NOMO-1 (cell line): ENCODE measurements at regions not wholly inside any gene's neighbourhood (a gene's known extent, or its start where the extent isn't known, plus 50 kb on each side); places are given as distances from the start of the nearest gene placed in this dataset.
A peak's percentile ranks its signal among the peaks of the same experiment; 100 is the strongest.

Experiments used
- DNase-seq, 2 experiments: peaks; one replicate each; lab custom pipeline; 2025; ENCODE audit not compliant: unreplicated experiment in 2 of 2; lab: John Stamatoyannopoulos, UW

DNA sequence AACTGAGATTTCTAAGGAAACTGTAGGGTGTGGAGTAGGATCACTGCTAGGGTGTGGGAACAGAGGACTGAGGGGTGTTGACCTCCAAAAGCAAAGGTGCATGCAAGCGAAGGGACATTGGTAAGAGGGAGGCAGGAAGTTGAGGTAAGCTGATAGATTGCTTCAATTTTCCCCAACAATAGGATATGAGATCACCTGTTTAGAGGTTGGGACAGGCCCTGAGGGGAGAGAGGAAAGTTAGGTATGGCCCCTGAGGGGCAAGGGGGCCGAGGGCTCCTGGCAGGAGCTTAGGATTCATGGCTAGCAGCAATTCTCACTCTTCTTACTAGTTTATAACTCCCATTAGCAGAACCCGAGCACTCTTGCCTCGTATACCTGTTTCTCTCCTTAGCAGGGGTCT lies 106.8 kb upstream of the RPS6KA2 start:
- no peak for DNase-seq

- DNase-seq, result no peak
These were observed 102.6 kb upstream of the RPS6KA2 start for GRCh38 chr6:166729658-166730057.

DNA sequence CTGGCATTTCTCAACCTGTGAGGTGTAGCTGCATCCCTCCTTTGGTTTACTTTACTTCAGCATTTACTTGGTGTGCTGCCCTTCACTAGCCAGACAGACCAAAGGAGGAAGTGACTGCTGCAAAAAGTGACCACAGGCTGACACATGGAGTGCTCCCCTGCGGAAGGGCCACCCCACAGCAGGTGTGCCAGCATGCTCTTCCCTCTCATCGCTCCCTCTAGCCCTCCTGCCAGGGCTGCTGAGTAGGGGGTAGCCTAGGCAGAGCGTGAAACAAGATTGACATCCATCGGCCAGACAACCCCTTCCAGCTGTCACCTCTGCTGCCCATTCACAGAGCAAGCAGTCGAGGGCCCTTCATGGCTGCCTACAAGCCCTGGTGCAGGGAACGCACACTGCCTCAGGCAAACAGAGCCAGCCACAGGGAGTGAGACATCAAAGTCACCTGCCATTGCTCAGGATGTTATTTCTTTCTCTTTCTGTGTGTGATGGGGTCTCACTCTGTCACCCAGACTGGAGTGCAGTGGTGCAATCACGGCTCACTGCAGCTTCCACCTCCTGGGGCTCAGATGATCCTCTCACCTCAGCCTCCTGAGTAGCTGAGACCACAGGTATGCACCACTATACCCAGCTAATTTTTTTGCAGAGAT lies 102.0 kb upstream of the RPS6KA2 start:
- peak; percentile 3 to 40 for DNase-seq

DNA sequence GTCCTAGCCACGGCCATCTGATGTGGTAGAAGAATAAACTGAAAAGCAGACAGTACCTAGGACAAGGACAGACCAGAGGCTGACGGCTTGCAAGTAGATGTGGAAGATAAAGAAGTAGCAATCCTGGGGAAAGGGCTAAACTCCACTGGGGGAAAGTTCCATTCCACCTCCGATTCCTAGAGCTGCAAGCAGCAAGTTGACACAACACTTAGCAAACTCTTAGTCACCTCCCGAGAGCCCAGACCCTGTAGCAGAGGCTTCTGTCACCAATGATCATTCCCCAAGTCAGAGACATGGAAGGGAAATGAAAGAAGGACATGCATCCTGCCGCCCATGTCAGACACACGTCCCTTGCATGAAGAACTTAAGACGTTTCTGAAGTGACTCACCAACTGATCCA lies 99.2 kb upstream of the RPS6KA2 start:
- DNase-seq, result no peak

- DNase-seq, result no peak
These were observed 98.5 kb upstream of the RPS6KA2 start for GRCh38 chr6:166725571-166725970.

DNA sequence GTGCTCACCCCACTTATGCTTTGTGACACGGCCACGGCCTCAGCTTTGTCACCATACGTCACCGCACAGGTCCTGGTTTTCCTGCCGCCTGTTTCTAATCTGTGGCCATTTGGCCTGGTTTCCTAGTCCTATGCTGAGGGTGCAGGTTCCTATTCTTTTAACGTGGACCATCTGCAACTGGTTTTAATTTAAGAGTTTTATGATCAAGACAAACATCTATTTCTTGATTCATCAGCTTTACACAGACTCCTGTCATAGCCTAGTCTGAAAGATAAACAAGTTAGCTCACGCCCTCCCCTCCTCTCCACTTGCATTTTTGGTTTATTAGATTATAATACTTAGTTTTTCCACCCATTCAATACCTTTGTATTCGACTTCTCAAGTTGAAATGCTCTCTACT lies 97.5 kb upstream of the RPS6KA2 start:
- DNase-seq, result no peak

- no peak for DNase-seq
These were observed 95.7 kb upstream of the RPS6KA2 start for GRCh38 chr6:166722785-166723184.

- no peak for DNase-seq
These were observed 94.5 kb upstream of the RPS6KA2 start for GRCh38 chr6:166721576-166721975.

DNA sequence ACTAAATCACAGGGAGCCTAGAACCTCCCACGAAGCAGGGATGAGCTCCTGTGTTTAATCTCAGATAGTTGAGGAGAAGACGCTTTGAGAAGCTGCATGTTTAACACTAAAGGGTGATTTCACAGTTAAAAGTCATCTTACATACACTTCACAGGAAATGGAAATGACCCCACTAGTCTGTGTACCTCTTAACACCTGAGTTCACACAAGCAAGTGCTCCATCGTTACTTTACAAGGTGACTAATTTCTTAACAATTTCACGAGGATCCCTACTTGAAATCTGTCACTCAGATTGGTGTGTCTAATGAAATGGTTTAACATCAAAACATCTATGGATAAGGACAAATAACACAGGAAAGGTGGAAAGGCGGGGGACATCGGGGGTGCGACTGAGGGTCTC lies 93.8 kb upstream of the RPS6KA2 start:
- DNase-seq, result no peak

DNA sequence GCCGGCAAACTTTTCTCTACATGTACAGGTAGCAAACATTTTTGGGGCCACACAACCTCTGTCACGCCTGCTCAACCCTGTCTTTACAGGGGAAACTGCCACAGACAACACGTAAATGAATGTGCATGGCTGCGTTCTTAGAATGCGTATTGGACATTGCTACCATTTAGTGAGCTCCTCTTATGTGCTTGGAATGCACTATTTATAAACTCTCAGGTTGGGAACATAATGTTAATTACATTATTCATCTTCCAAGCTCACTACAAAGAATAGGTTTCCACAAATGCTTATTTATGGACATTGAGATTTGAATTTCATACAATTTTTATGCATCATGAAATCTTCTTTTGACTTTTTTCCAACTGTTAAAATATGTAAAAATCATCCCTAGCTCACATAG lies 92.0 kb upstream of the RPS6KA2 start:
- no peak for DNase-seq

DNA sequence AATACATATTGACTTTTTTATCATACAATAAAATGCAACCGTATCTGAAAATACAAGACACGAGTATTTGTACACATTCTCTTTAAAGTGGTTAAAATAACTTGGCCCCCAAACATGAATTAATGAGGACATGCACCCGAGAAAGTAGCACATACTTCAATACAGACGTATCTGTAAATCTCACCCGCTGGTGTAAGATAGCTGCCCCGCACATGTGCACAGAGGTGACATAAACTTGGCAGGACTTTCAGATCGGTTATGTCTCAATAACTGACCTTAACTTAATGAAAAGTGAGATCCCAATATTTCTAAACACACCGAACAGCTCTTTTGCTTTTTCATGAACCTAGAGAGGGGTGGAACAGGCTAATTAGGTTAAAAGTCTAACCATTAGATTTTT lies 91.5 kb upstream of the RPS6KA2 start:
- DNase-seq, result no peak

DNA sequence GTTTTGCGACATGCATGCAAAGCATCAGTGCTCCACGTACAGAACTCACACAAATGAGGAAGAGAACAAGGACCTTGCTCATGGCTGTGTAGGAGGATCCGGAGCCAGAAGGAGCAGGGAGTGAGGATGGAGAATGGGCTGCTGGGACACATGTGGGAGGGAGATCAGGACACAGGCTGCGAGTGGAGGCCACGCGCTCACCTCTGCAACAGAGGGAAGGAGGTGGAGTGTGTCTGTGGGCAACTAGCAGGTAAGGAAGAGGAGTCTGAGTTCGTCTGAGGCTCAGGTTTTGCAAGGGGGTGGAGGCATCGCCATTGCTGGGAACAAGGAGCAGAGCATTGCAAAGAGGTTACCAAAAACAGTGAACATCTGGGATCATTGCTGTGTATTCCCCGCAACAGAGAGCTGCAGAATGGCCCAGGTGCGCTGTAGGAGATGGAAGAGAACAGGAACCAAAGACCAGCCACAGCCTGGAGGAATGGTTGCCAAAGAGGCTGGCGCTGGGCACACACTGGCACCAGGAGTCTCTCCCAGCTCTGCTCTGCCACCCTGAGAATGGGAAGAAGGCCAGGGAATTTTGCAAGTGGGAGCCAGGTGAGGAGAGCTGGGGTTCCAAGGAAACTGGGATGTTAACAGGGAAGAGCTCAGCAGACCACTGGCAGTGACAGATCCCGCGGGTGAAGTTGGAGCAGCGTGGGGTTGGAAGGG lies 90.0 kb upstream of the RPS6KA2 start:
- DNase-seq, result no peak

DNA sequence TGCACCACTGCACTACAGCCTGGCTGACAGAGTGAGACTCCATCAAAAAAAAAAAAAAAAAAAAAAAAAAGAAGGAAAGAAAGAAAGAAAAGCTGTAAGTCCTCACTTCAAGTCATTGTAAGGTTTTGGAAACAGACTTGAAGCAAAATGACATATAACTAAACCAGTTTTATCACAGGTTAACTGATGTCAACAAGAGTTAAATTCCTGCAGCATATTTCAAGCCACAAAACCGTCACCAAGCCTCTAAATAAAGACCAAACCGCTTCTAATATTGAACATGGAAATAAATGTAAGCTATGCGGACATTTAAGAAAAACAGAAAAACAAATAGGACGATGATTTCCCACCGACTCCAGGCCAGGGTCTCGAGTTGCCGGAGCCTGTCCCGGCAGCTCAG lies 88.9 kb upstream of the RPS6KA2 start:
- DNase-seq, result no peak

GRCh38 chr6:166715065-166715464 lies 88.0 kb upstream of the RPS6KA2 start:
- DNase-seq, result no peak

GRCh38 chr6:166714581-166714980 lies 87.5 kb upstream of the RPS6KA2 start:
- DNase-seq, result no peak

DNA sequence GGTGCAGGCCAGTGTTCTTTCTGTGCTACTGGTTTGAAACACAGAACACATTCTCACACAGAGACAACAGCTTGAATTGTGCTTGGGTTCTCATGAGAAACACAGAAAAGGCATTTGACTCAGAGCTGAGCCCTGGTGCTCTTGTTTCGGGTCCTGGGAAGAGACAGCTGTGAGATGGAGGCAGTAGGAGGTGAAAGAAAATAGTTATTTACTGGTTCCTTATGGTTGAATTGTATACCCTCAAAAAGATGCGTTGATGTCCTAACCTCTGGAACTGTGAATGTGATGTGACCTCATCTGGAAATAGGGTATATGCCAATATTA lies 87.1 kb upstream of the RPS6KA2 start:
- DNase-seq, result no peak

- DNase-seq, result no peak
These were observed 86.6 kb upstream of the RPS6KA2 start for GRCh38 chr6:166713434-166714186.

DNA sequence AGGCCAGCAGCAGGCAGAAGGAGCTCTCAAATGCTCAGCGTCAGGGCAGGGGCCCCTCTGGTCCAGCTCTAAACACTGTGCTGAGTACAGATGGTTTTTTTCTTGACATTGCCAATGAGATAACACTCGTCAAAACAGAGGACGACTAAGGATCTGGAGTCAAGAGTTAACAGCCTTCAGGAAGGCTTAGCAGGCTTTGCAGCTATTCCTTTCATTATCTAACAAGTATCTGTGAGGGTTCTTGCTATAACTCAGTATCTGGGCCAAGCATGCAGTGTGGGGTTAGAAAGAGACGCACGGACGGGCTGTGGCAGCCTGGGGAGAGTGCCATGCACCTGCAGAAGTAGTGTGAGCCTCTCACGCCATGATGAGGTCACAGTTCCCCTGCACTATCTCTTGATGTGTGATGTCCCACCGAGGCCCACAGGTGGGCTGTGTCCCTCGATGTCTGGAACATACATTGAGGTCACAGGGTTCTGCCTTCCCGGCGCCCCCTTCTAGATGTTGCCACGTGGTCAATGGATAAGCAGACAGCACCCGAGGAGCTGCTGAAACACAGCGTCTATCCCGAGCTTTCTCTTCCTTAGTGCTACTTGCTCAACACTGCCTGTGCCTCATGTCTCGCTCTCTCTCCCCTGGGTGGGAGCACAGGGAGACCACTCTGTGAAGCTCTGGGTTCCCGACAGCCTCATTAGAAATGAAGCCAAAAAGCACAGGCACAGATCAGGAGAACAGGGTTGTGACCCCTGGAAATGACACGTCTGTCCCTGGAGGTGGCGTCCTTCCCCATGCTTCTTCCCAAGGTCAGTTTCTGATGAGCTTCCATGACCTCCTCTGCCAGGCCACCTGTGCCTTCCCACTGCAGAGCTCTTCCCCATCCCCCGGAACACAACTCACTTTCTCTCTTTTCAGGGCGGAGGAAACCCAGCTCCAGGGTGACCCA lies 85.5 kb upstream of the RPS6KA2 start:
- DNase-seq, result no peak

DNA sequence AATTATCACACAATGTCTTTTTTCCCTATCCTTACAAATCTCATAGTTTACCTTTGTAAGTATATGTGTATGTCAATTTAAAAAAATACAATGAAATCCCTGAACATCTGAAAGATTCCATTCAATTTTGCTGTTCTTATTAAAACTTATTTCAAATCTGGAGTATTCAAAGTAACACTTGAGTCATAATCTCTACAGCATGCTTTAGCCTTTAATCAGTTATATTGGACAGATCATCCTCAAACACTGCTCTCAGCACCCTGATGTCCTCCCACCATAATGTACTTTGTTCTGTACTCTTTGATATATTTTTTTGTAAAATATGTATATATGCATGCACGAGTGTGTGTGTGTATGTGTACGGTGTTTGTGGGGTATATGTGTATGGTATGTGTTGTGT lies 83.0 kb upstream of the RPS6KA2 start:
- no peak for DNase-seq

DNA sequence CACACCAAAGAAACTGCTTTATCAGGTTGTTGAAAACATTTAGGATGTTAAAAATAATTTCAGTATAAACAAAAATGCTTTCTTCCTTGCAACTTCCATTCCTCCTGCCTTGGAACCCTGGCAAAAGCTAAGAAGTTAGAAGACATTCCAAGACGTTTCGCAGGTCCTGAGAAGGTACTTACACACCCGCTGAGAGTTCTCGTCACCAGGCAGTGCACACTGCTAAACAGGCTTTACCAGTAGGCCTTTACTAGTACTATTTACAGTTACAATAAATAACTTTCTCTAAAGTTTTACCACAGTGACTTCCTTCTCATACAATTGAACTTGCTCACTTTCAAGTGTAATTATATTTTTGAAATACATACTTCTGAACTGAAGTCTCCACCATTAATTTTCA lies 81.4 kb upstream of the RPS6KA2 start:
- DNase-seq, result no peak

- no peak for DNase-seq
These were observed 80.0 kb upstream of the RPS6KA2 start for GRCh38 chr6:166707045-166707444.
